ENCODE measurements at regions not wholly inside any gene's neighbourhood (a gene's known extent, or its start where the extent isn't known, plus 50 kb on each side); places are given as distances from the start of the nearest gene placed in this dataset.

GRCh38 chr16:82404586-82405315 is 222.0 kb upstream of the CDH13 start:
- DNase-seq = no peak

- no peak for DNase-seq
Observed at GRCh38 chr16:82402665-82403218, 224.0 kb upstream of the CDH13 start.

GRCh38 chr16:82400046-82400445 is 226.7 kb upstream of the CDH13 start:
- no peak for DNase-seq

GRCh38 chr16:82396509-82396908 is 226.5 kb upstream of the MPHOSPH6 start:
- no peak for DNase-seq

- no peak for DNase-seq
Observed at GRCh38 chr16:82395212-82395611, 225.2 kb upstream of the MPHOSPH6 start.

GRCh38 chr16:82391690-82392089 is 221.7 kb upstream of the MPHOSPH6 start:
- no peak for DNase-seq

GRCh38 chr16:82389956-82390650 is 220.1 kb upstream of the MPHOSPH6 start:
- DNase-seq = no peak

GRCh38 chr16:82386761-82387160 is 216.7 kb upstream of the MPHOSPH6 start:
- no peak for DNase-seq

GRCh38 chr16:82384949-82385348 is 214.9 kb upstream of the MPHOSPH6 start:
- DNase-seq = no peak

GRCh38 chr16:82384017-82384416 is 214.0 kb upstream of the MPHOSPH6 start:
- DNase-seq = no peak

GRCh38 chr16:82382521-82382920 is 212.5 kb upstream of the MPHOSPH6 start:
- DNase-seq = no peak

- DNase-seq = no peak
Observed at GRCh38 chr16:82379551-82379950, 209.5 kb upstream of the MPHOSPH6 start.

- DNase-seq = no peak
Observed at GRCh38 chr16:82373976-82374375, 204.0 kb upstream of the MPHOSPH6 start.

- no peak for DNase-seq
Observed at GRCh38 chr16:82370282-82370681, 200.3 kb upstream of the MPHOSPH6 start.

- no peak for DNase-seq
Observed at GRCh38 chr16:82368041-82368440, 198.0 kb upstream of the MPHOSPH6 start.

GRCh38 chr16:82366462-82366861 is 196.4 kb upstream of the MPHOSPH6 start:
- no peak for DNase-seq

GRCh38 chr16:82364690-82365089 is 194.7 kb upstream of the MPHOSPH6 start:
- no peak for DNase-seq

- DNase-seq = no peak
Observed at GRCh38 chr16:82363026-82363816, 193.2 kb upstream of the MPHOSPH6 start.

GRCh38 chr16:82361885-82362284 is 191.9 kb upstream of the MPHOSPH6 start:
- no peak for DNase-seq

GRCh38 chr16:82360024-82360783 is 190.2 kb upstream of the MPHOSPH6 start:
- no peak for DNase-seq

- DNase-seq = no peak
Observed at GRCh38 chr16:82358606-82359221, 188.7 kb upstream of the MPHOSPH6 start.

GRCh38 chr16:82358161-82358560 is 188.1 kb upstream of the MPHOSPH6 start:
- no peak for DNase-seq

Measured in stimulated activated CD4-positive, alpha-beta T cell treated with anti-CD3 and anti-CD28 coated beads, Interleukin-4, amount 100 ng/mL, for 4 hours (primary cell).